WTC11 (cell line): ENCODE measurements at regions not wholly inside any gene's neighbourhood (a gene's known extent, or its start where the extent isn't known, plus 50 kb on each side); places are given as distances from the start of the nearest gene placed in this dataset.

Experiments used
- ATAC-seq: fragments of 200-7000 bp; cut with Tn5 transposase; 2 replicates; pipeline ENCODE4 v1.10.0; 2021; ENCODE audit warnings: mild to moderate bottlenecking, moderate library complexity
- CTCF ChIA-PET: fragments of 300-600 bp; sonication (Branson Sonifier 250); formaldehyde crosslinking; loops from one replicate; lab custom pipeline; 2021; ENCODE audit warnings: antibody characterized with exemption; lab: Charles Lee
- POLR2A ChIA-PET: fragments of 350-600 bp; sonication (Branson Sonifier 250); formaldehyde crosslinking; loops from one replicate; lab custom pipeline; 2021; ENCODE audit warnings: antibody characterized with exemption; lab: Charles Lee
- DNase-seq: peaks from one replicate; pipeline ENCODE4 v3.0.0; 2021; ENCODE audit warnings: low spot score
- H3K27ac Mint-ChIP-seq: 2 replicates; pipeline ENCODE4 v1.8.0; 2021; ENCODE audit warnings: mixed read lengths
- H3K27me3 Mint-ChIP-seq: 2 replicates; pipeline ENCODE4 v1.8.0; 2021; ENCODE audit warnings: low read depth, mild to moderate bottlenecking, moderate library complexity, mixed read lengths
- H3K36me3 Mint-ChIP-seq: 2 replicates; pipeline ENCODE4 v1.8.0; 2021; ENCODE audit warnings: mixed read lengths
- H3K4me1 Mint-ChIP-seq: 2 replicates; pipeline ENCODE4 v1.8.0; 2022; ENCODE audit warnings: mixed read lengths
- H3K4me3 Mint-ChIP-seq: 2 replicates; pipeline ENCODE4 v1.8.0; 2021; ENCODE audit warnings: mild to moderate bottlenecking, moderate library complexity, mixed read lengths
- H3K9me3 Mint-ChIP-seq: 2 replicates; pipeline ENCODE4 v1.8.0; 2021; ENCODE audit warnings: mixed read lengths
- ELF4 ChIP-seq: sonication (generic); formaldehyde crosslinking; IDR thresholded peaks from 2 replicates; pipeline ENCODE4 v1.8.1; 2022; ENCODE audit warnings: low read depth, mild to moderate bottlenecking, moderate library complexity, missing genetic modification reagents
- ETV6 ChIP-seq: sonication (generic); formaldehyde crosslinking; IDR thresholded peaks from 2 replicates; pipeline ENCODE4 v1.8.1; 2022; ENCODE audit warnings: mild to moderate bottlenecking, missing genetic modification reagents
- HMGA2 ChIP-seq: fragments of 250-450 bp; sonication (Bioruptor Pico); IDR thresholded peaks from 2 replicates; pipeline ENCODE4 v1.4.0; 2021; ENCODE audit warnings: mild to moderate bottlenecking, moderate library complexity
- JUN ChIP-seq: sonication (generic); formaldehyde crosslinking; IDR thresholded peaks from 2 replicates; pipeline ENCODE4 v1.8.0; 2023; ENCODE audit warnings: mild to moderate bottlenecking, missing genetic modification reagents
- MYBL2 ChIP-seq: sonication (generic); formaldehyde crosslinking; IDR thresholded peaks from 2 replicates; pipeline ENCODE4 v1.8.1; 2023; ENCODE audit warnings: mild to moderate bottlenecking, moderate library complexity, missing genetic modification reagents
- NR3C1 ChIP-seq: sonication (generic); formaldehyde crosslinking; conservative IDR thresholded peaks from 2 replicates; pipeline ENCODE4 v1.8.1; 2023; ENCODE audit warnings: low read depth, mild to moderate bottlenecking, missing genetic modification reagents
- RELA ChIP-seq: sonication (generic); formaldehyde crosslinking; IDR thresholded peaks from 2 replicates; pipeline ENCODE4 v1.8.1; 2022; ENCODE audit warnings: missing genetic modification reagents, mild to moderate bottlenecking, borderline replicate concordance
- RORB ChIP-seq: fragments of 250-450 bp; sonication (Bioruptor Pico); IDR thresholded peaks from 2 replicates; pipeline ENCODE4 v1.9.0; 2021; ENCODE audit warnings: mild to moderate bottlenecking
- SMAD4 ChIP-seq: sonication (generic); formaldehyde crosslinking; IDR thresholded peaks from 2 replicates; pipeline ENCODE4 v1.8.0; 2022; ENCODE audit warnings: mild to moderate bottlenecking, missing genetic modification reagents
- SOX15 ChIP-seq: fragments of 250-450 bp; sonication (Bioruptor Pico); IDR thresholded peaks from 2 replicates; pipeline ENCODE4 v1.9.0; 2021; ENCODE audit warnings: mild to moderate bottlenecking
- ZNF121 ChIP-seq: sonication (generic); formaldehyde crosslinking; IDR thresholded peaks from 2 replicates; pipeline ENCODE4 v1.8.0; 2023; ENCODE audit warnings: missing genetic modification reagents
- ZNF219 ChIP-seq: sonication (generic); formaldehyde crosslinking; IDR thresholded peaks from 2 replicates; pipeline ENCODE4 v1.8.0; 2023; ENCODE audit warnings: missing genetic modification reagents, mild to moderate bottlenecking, borderline replicate concordance
- ZNF317 ChIP-seq: sonication (generic); formaldehyde crosslinking; IDR thresholded peaks from 2 replicates; pipeline ENCODE4 v1.8.1; 2023; ENCODE audit warnings: low read depth, mild to moderate bottlenecking, moderate library complexity, missing genetic modification reagents, borderline replicate concordance
- ZNF396 ChIP-seq: fragments of 250-450 bp; sonication (Bioruptor Pico); IDR thresholded peaks from 2 replicates; pipeline ENCODE4 v1.8.0; 2021; ENCODE audit warnings: mild to moderate bottlenecking, moderate library complexity, borderline replicate concordance
- ZNF416 ChIP-seq: fragments of 250-450 bp; sonication (Bioruptor Pico); IDR thresholded peaks from 2 replicates; pipeline ENCODE4 v1.9.0; 2021; ENCODE audit warnings: mild to moderate bottlenecking, inconsistent platforms
- TF ChIP-seq, protein P1 (sequence below): fragments of 250-450 bp; sonication (Bioruptor Pico); IDR thresholded peaks from 2 replicates; pipeline ENCODE4 v1.9.0; 2021; ENCODE audit warnings: mild to moderate bottlenecking, borderline replicate concordance
- TF ChIP-seq, protein P2 (sequence below): sonication (generic); formaldehyde crosslinking; IDR thresholded peaks from 2 replicates; pipeline ENCODE4 v1.8.0; 2022; ENCODE audit warnings: missing genetic modification reagents
- TF ChIP-seq, protein P3 (sequence below): fragments of 250-450 bp; sonication (Bioruptor Pico); IDR thresholded peaks from 2 replicates; pipeline ENCODE4 v1.9.0; 2021; ENCODE audit warnings: mild to moderate bottlenecking
- TF ChIP-seq, protein P4 (sequence below): sonication (generic); formaldehyde crosslinking; IDR thresholded peaks from 2 replicates; pipeline ENCODE4 v1.8.1; 2022; ENCODE audit warnings: missing genetic modification reagents, borderline replicate concordance
- TF ChIP-seq, protein P5 (sequence below): fragments of 200-600 bp; IDR thresholded peaks from 2 replicates; pipeline ENCODE4 v1.8.0; 2022; ENCODE audit warnings: antibody characterized with exemption

DNA sequence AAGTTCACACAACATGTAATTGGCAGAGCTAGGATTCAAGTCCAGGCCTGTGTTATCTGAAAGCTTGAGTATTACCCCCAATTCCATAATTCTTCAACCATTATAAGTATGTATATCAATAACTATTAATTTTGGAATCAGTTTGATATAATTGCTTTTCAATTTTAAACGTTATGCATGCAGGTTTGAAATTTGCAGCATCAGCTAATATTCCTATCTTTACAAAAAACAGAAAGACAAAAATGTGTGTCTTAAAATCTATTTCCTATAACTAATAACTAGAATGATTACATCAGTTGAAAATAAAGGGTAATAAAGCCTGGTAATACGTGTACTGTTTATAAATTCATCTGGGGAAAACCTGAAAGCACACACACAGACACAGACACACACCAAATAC lies 543.3 kb upstream of the PKDCC start:
- Mint-ChIP-seq H3K27me3 (no peaks in the 10 kb centered on the region; the same call in 1 of the 2 replicates), H3K9me3 (peaks cover 57% of the 10 kb centered on the region), H3K36me3 (peaks cover 39% of the 10 kb centered on the region), H3K4me1 (no peaks in the 10 kb centered on the region), H3K27ac (no peak overlapping the region), H3K4me3 (no peak overlapping the region)
- POLR2A ChIA-PET: no interaction called here
- CTCF ChIA-PET: no interaction called here
- ATAC-seq (no peak), DNase-seq (no peak)
- TF ChIP-seq ELF4 (CRISPR knock-in tag) (no peak), MYBL2 (CRISPR knock-in tag) (no peak), ZNF396 (CRISPR knock-in tag) (no peak), ETV6 (CRISPR knock-in tag) (no peak), SMAD4 (no peak), ZNF416 (CRISPR knock-in tag) (no peak), ZNF219 (CRISPR knock-in tag) (no peak), SOX15 (CRISPR knock-in tag) (no peak), JUN (CRISPR knock-in tag) (no peak), RORB (CRISPR knock-in tag) (no peak)
- TF ChIP-seq, protein P1, sequence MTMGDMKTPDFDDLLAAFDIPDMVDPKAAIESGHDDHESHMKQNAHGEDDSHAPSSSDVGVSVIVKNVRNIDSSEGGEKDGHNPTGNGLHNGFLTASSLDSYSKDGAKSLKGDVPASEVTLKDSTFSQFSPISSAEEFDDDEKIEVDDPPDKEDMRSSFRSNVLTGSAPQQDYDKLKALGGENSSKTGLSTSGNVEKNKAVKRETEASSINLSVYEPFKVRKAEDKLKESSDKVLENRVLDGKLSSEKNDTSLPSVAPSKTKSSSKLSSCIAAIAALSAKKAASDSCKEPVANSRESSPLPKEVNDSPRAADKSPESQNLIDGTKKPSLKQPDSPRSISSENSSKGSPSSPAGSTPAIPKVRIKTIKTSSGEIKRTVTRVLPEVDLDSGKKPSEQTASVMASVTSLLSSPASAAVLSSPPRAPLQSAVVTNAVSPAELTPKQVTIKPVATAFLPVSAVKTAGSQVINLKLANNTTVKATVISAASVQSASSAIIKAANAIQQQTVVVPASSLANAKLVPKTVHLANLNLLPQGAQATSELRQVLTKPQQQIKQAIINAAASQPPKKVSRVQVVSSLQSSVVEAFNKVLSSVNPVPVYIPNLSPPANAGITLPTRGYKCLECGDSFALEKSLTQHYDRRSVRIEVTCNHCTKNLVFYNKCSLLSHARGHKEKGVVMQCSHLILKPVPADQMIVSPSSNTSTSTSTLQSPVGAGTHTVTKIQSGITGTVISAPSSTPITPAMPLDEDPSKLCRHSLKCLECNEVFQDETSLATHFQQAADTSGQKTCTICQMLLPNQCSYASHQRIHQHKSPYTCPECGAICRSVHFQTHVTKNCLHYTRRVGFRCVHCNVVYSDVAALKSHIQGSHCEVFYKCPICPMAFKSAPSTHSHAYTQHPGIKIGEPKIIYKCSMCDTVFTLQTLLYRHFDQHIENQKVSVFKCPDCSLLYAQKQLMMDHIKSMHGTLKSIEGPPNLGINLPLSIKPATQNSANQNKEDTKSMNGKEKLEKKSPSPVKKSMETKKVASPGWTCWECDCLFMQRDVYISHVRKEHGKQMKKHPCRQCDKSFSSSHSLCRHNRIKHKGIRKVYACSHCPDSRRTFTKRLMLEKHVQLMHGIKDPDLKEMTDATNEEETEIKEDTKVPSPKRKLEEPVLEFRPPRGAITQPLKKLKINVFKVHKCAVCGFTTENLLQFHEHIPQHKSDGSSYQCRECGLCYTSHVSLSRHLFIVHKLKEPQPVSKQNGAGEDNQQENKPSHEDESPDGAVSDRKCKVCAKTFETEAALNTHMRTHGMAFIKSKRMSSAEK (CRISPR knock-in tag): no peak
- TF ChIP-seq, protein P2, sequence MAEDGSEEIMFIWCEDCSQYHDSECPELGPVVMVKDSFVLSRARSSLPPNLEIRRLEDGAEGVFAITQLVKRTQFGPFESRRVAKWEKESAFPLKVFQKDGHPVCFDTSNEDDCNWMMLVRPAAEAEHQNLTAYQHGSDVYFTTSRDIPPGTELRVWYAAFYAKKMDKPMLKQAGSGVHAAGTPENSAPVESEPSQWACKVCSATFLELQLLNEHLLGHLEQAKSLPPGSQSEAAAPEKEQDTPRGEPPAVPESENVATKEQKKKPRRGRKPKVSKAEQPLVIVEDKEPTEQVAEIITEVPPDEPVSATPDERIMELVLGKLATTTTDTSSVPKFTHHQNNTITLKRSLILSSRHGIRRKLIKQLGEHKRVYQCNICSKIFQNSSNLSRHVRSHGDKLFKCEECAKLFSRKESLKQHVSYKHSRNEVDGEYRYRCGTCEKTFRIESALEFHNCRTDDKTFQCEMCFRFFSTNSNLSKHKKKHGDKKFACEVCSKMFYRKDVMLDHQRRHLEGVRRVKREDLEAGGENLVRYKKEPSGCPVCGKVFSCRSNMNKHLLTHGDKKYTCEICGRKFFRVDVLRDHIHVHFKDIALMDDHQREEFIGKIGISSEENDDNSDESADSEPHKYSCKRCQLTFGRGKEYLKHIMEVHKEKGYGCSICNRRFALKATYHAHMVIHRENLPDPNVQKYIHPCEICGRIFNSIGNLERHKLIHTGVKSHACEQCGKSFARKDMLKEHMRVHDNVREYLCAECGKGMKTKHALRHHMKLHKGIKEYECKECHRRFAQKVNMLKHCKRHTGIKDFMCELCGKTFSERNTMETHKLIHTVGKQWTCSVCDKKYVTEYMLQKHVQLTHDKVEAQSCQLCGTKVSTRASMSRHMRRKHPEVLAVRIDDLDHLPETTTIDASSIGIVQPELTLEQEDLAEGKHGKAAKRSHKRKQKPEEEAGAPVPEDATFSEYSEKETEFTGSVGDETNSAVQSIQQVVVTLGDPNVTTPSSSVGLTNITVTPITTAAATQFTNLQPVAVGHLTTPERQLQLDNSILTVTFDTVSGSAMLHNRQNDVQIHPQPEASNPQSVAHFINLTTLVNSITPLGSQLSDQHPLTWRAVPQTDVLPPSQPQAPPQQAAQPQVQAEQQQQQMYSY: no peak
- TF ChIP-seq, protein P3, sequence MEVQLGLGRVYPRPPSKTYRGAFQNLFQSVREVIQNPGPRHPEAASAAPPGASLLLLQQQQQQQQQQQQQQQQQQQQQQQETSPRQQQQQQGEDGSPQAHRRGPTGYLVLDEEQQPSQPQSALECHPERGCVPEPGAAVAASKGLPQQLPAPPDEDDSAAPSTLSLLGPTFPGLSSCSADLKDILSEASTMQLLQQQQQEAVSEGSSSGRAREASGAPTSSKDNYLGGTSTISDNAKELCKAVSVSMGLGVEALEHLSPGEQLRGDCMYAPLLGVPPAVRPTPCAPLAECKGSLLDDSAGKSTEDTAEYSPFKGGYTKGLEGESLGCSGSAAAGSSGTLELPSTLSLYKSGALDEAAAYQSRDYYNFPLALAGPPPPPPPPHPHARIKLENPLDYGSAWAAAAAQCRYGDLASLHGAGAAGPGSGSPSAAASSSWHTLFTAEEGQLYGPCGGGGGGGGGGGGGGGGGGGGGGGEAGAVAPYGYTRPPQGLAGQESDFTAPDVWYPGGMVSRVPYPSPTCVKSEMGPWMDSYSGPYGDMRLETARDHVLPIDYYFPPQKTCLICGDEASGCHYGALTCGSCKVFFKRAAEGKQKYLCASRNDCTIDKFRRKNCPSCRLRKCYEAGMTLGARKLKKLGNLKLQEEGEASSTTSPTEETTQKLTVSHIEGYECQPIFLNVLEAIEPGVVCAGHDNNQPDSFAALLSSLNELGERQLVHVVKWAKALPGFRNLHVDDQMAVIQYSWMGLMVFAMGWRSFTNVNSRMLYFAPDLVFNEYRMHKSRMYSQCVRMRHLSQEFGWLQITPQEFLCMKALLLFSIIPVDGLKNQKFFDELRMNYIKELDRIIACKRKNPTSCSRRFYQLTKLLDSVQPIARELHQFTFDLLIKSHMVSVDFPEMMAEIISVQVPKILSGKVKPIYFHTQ: no peak
- TF ChIP-seq, protein P4, sequence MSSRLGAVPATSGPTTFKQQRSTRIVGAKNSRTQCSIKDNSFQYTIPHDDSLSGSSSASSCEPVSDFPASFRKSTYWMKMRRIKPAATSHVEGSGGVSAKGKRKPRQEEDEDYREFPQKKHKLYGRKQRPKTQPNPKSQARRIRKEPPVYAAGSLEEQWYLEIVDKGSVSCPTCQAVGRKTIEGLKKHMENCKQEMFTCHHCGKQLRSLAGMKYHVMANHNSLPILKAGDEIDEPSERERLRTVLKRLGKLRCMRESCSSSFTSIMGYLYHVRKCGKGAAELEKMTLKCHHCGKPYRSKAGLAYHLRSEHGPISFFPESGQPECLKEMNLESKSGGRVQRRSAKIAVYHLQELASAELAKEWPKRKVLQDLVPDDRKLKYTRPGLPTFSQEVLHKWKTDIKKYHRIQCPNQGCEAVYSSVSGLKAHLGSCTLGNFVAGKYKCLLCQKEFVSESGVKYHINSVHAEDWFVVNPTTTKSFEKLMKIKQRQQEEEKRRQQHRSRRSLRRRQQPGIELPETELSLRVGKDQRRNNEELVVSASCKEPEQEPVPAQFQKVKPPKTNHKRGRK (CRISPR knock-in tag): no peak

DNA sequence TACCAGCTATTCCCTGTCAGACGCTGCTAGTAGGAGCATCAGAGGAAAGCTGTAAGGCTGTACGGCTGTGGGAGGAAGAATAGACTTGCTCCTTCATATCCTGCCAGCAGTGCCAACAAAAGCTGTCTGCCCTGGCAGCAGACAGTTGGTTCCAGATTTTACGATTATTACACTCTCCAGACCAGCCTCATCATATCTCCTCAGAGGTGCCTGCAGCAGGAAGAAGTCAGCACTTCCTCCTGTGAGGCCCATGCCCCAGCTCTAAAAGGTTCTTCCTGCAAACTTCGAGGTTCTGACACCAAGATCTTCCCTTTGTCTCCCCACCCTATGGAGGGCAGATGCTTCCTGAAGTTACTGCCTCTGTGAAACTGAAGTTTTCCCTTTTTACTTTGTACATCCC lies 537.7 kb upstream of the PKDCC start:
- no peak for ATAC-seq
- POLR2A ChIA-PET: no interaction called here
- CTCF ChIA-PET: no interaction called here
- H3K27me3 Mint-ChIP-seq: no peaks in the 10 kb centered on the region
- TF ChIP-seq, protein P5, sequence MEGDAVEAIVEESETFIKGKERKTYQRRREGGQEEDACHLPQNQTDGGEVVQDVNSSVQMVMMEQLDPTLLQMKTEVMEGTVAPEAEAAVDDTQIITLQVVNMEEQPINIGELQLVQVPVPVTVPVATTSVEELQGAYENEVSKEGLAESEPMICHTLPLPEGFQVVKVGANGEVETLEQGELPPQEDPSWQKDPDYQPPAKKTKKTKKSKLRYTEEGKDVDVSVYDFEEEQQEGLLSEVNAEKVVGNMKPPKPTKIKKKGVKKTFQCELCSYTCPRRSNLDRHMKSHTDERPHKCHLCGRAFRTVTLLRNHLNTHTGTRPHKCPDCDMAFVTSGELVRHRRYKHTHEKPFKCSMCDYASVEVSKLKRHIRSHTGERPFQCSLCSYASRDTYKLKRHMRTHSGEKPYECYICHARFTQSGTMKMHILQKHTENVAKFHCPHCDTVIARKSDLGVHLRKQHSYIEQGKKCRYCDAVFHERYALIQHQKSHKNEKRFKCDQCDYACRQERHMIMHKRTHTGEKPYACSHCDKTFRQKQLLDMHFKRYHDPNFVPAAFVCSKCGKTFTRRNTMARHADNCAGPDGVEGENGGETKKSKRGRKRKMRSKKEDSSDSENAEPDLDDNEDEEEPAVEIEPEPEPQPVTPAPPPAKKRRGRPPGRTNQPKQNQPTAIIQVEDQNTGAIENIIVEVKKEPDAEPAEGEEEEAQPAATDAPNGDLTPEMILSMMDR: no peak
- TF ChIP-seq ZNF121 (CRISPR knock-in tag): no peak
- no peak for TF ChIP-seq ZNF317 (CRISPR knock-in tag)
- TF ChIP-seq RELA (CRISPR knock-in tag): no peak
- TF ChIP-seq NR3C1 (CRISPR knock-in tag): no peak
- no peak for TF ChIP-seq HMGA2 (CRISPR knock-in tag)
- TF ChIP-seq ZNF219 (CRISPR knock-in tag): no peak
- H3K27ac Mint-ChIP-seq: no peak overlapping the region
- no peaks in the 10 kb centered on the region for H3K36me3 Mint-ChIP-seq
- H3K4me1 Mint-ChIP-seq: no peaks in the 10 kb centered on the region
- peaks cover 6% of the 10 kb centered on the region for H3K9me3 Mint-ChIP-seq
- no peak overlapping the region for H3K4me3 Mint-ChIP-seq
- no peak for DNase-seq
